ENCODE measurements at regions not wholly inside any gene's neighbourhood (a gene's known extent, or its start where the extent isn't known, plus 50 kb on each side); places are given as distances from the start of the nearest gene placed in this dataset.

GRCh38 chr3:168249550-168250414 is 154.1 kb upstream of the GOLIM4 start (continued):
- TF ChIP-seq ZNF672 (CRISPR knock-in tag; IDR thresholded peaks at IDR 0.05) (no peak), ARNT (IDR thresholded peaks at IDR 0.05) (no peak), ATF7 (IDR thresholded peaks at IDR 0.05) (no peak), ATF7 (CRISPR knock-in tag; IDR thresholded peaks at IDR 0.05) (no peak), HNRNPLL (IDR thresholded peaks at IDR 0.05; ENCODE audit: low read depth, low read length, poor library complexity, severe bottlenecking) (peak; percentile 96), ZNF274 (CRISPR knock-in tag; IDR thresholded peaks at IDR 0.05) (no peak), HDAC2 (CRISPR knock-in tag; IDR thresholded peaks at IDR 0.05) (peak; percentile 37; the same call in 1 of the 2 replicates), ZNF318 (CRISPR knock-in tag; IDR thresholded peaks at IDR 0.05) (peak; percentile 49; the same call in 1 of the 2 replicates), ZNF557 (CRISPR knock-in tag; IDR thresholded peaks at IDR 0.05) (0 out of 2 replicates have a peak, but pooled peaks have one; percentile 49), ZNF510 (CRISPR knock-in tag; IDR thresholded peaks at IDR 0.05; ENCODE audit: low read depth) (0 out of 2 replicates have a peak, but pooled peaks have one; percentile 42), TBX2 (CRISPR knock-in tag; IDR thresholded peaks at IDR 0.05; ENCODE audit: borderline replicate concordance) (peak; percentile 60; the same call in 1 of the 2 replicates), PHB2 (IDR thresholded peaks at IDR 0.05; ENCODE audit: partially characterized antibody) (no peak), HDAC1 (CRISPR knock-in tag; IDR thresholded peaks at IDR 0.05) (peak; percentile 44), PCBP1 (IDR thresholded peaks at IDR 0.05; ENCODE audit: borderline replicate concordance, low read depth, low read length) (no peak), ZNF674 (CRISPR knock-in tag; IDR thresholded peaks at IDR 0.05; ENCODE audit: low read depth) (no peak), SMC3 (IDR thresholded peaks at IDR 0.05; ENCODE audit: low read length) (no peak), PHF21A (CRISPR knock-in tag; IDR thresholded peaks at IDR 0.05) (no peak), DDIT3 (CRISPR knock-in tag; IDR thresholded peaks at IDR 0.05) (no peak), EEA1 (CRISPR knock-in tag; IDR thresholded peaks at IDR 0.05; ENCODE audit: borderline replicate concordance) (peak; percentile 75; the same call in 1 of the 2 replicates)
- TF ChIP-seq, protein P1, sequence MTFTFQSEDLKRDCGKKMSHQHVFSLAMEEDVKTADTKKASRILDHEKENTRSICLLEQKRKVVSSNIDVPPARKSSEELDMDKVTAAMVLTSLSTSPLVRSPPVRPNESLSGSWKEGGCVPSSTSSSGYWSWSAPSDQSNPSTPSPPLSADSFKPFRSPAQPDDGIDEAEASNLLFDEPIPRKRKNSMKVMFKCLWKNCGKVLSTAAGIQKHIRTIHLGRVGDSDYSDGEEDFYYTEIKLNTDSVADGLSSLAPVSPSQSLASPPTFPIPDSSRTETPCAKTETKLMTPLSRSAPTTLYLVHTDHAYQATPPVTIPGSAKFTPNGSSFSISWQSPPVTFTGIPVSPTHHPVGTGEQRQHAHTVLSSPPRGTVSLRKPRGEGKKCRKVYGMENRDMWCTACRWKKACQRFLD (CRISPR knock-in tag; IDR thresholded peaks at IDR 0.05; ENCODE audit: borderline replicate concordance) = no peak
- TF ChIP-seq, protein P2, sequence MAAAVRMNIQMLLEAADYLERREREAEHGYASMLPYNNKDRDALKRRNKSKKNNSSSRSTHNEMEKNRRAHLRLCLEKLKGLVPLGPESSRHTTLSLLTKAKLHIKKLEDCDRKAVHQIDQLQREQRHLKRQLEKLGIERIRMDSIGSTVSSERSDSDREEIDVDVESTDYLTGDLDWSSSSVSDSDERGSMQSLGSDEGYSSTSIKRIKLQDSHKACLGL (CRISPR knock-in tag; IDR thresholded peaks at IDR 0.05) = peak; percentile 71
